Neural progenitor cell (in vitro differentiated cells): ENCODE measurements at regions not wholly inside any gene's neighbourhood (a gene's known extent, or its start where the extent isn't known, plus 50 kb on each side); places are given as distances from the start of the nearest gene placed in this dataset.

Experiments
- CTCF ChIP-seq: fragments of 200-600 bp; sonication (generic); IDR thresholded peaks from 2 replicates; pipeline ENCODE4 v1.5.1; 2017; ENCODE audit warnings: antibody characterized with exemption, mild to moderate bottlenecking
- EZH2phosphoT487 ChIP-seq: fragments of 200-600 bp; sonication (generic); IDR thresholded peaks from 2 replicates; pipeline ENCODE4 v1.6.1; 2017; ENCODE audit warnings: antibody characterized with exemption

GRCh38 chr17:79356839-79357447 is 253.9 kb downstream of the RBFOX3 start:
- TF ChIP-seq CTCF (no peak), EZH2phosphoT487 (no peak)
